WTC11 (cell line): ENCODE measurements at regions not wholly inside any gene's neighbourhood (a gene's known extent, or its start where the extent isn't known, plus 50 kb on each side); places are given as distances from the start of the nearest gene placed in this dataset.

Experiments
- ATAC-seq: fragments of 200-7000 bp; cut with Tn5 transposase; 2 replicates; pipeline ENCODE4 v1.10.0; 2021; ENCODE audit warnings: mild to moderate bottlenecking, moderate library complexity
- CTCF ChIA-PET: fragments of 300-600 bp; sonication (Branson Sonifier 250); formaldehyde crosslinking; loops from one replicate; lab custom pipeline; 2021; ENCODE audit warnings: antibody characterized with exemption; lab: Charles Lee
- POLR2A ChIA-PET: fragments of 350-600 bp; sonication (Branson Sonifier 250); formaldehyde crosslinking; loops from one replicate; lab custom pipeline; 2021; ENCODE audit warnings: antibody characterized with exemption; lab: Charles Lee
- DNase-seq: peaks from one replicate; pipeline ENCODE4 v3.0.0; 2021; ENCODE audit warnings: low spot score
- H3K27ac Mint-ChIP-seq: 2 replicates; pipeline ENCODE4 v1.8.0; 2021; ENCODE audit warnings: mixed read lengths
- H3K27me3 Mint-ChIP-seq: 2 replicates; pipeline ENCODE4 v1.8.0; 2021; ENCODE audit warnings: low read depth, mild to moderate bottlenecking, moderate library complexity, mixed read lengths
- H3K36me3 Mint-ChIP-seq: 2 replicates; pipeline ENCODE4 v1.8.0; 2021; ENCODE audit warnings: mixed read lengths
- H3K4me1 Mint-ChIP-seq: 2 replicates; pipeline ENCODE4 v1.8.0; 2022; ENCODE audit warnings: mixed read lengths
- H3K4me3 Mint-ChIP-seq: 2 replicates; pipeline ENCODE4 v1.8.0; 2021; ENCODE audit warnings: mild to moderate bottlenecking, moderate library complexity, mixed read lengths
- H3K9me3 Mint-ChIP-seq: 2 replicates; pipeline ENCODE4 v1.8.0; 2021; ENCODE audit warnings: mixed read lengths
- AFF4 ChIP-seq: sonication (generic); formaldehyde crosslinking; IDR thresholded peaks from 2 replicates; pipeline ENCODE4 v1.8.1; 2023; ENCODE audit warnings: mild to moderate bottlenecking, missing genetic modification reagents, borderline replicate concordance
- ESRRA ChIP-seq: sonication (generic); formaldehyde crosslinking; IDR thresholded peaks from 2 replicates; pipeline ENCODE4 v1.8.1; 2022; ENCODE audit warnings: mild to moderate bottlenecking, missing genetic modification reagents, borderline replicate concordance
- FOXJ3 ChIP-seq: sonication (generic); formaldehyde crosslinking; IDR thresholded peaks from 2 replicates; pipeline ENCODE4 v1.9.0; 2021; ENCODE audit warnings: missing genetic modification reagents, mild to moderate bottlenecking, borderline replicate concordance
- MXD4 ChIP-seq: fragments of 250-450 bp; sonication (Bioruptor Pico); IDR thresholded peaks from 2 replicates; pipeline ENCODE4 v1.8.0; 2021; ENCODE audit warnings: mild to moderate bottlenecking, moderate library complexity, borderline replicate concordance
- NR2C2 ChIP-seq: sonication (generic); formaldehyde crosslinking; IDR thresholded peaks from 2 replicates; pipeline ENCODE4 v1.8.0; 2022; ENCODE audit warnings: mild to moderate bottlenecking, missing genetic modification reagents
- RELA ChIP-seq: sonication (generic); formaldehyde crosslinking; IDR thresholded peaks from 2 replicates; pipeline ENCODE4 v1.8.1; 2022; ENCODE audit warnings: missing genetic modification reagents, mild to moderate bottlenecking, borderline replicate concordance
- STAT6 ChIP-seq: sonication (generic); formaldehyde crosslinking; conservative IDR thresholded peaks from 2 replicates; pipeline ENCODE4 v1.8.1; 2023; ENCODE audit warnings: mild to moderate bottlenecking, low read depth, missing genetic modification reagents, moderate library complexity
- TEAD4 ChIP-seq: sonication (generic); formaldehyde crosslinking; IDR thresholded peaks from 2 replicates; pipeline ENCODE4 v1.8.0; 2022; ENCODE audit warnings: mild to moderate bottlenecking, missing genetic modification reagents
- ZBTB21 ChIP-seq: sonication (generic); formaldehyde crosslinking; IDR thresholded peaks from 2 replicates; pipeline ENCODE4 v1.8.1; 2023; ENCODE audit warnings: mild to moderate bottlenecking, missing genetic modification reagents, borderline replicate concordance
- ZNF396 ChIP-seq: fragments of 250-450 bp; sonication (Bioruptor Pico); IDR thresholded peaks from 2 replicates; pipeline ENCODE4 v1.8.0; 2021; ENCODE audit warnings: mild to moderate bottlenecking, moderate library complexity, borderline replicate concordance
- ZNF671 ChIP-seq: fragments of 250-450 bp; sonication (Bioruptor Pico); IDR thresholded peaks from 2 replicates; pipeline ENCODE4 v1.8.0; 2021; ENCODE audit warnings: mild to moderate bottlenecking
- TF ChIP-seq, protein P1 (sequence below): fragments of 250-450 bp; sonication (Bioruptor Pico); conservative IDR thresholded peaks from 2 replicates; pipeline ENCODE4 v1.9.0; 2021; ENCODE audit warnings: mild to moderate bottlenecking
- TF ChIP-seq, protein P2 (sequence below): sonication (generic); formaldehyde crosslinking; IDR thresholded peaks from 2 replicates; pipeline ENCODE4 v1.8.1; 2022; ENCODE audit warnings: low read depth, mild to moderate bottlenecking, moderate library complexity, missing genetic modification reagents, borderline replicate concordance
- TF ChIP-seq, protein P3 (sequence below): fragments of 250-450 bp; sonication (Bioruptor Pico); IDR thresholded peaks from 2 replicates; pipeline ENCODE4 v1.9.0; 2021; ENCODE audit warnings: moderate library complexity, mild to moderate bottlenecking, inconsistent platforms, borderline replicate concordance
- TF ChIP-seq, protein P4 (sequence below): fragments of 250-450 bp; sonication (Bioruptor Pico); IDR thresholded peaks from 2 replicates; pipeline ENCODE4 v2.1.2; 2022; ENCODE audit warnings: mild to moderate bottlenecking, moderate library complexity

DNA sequence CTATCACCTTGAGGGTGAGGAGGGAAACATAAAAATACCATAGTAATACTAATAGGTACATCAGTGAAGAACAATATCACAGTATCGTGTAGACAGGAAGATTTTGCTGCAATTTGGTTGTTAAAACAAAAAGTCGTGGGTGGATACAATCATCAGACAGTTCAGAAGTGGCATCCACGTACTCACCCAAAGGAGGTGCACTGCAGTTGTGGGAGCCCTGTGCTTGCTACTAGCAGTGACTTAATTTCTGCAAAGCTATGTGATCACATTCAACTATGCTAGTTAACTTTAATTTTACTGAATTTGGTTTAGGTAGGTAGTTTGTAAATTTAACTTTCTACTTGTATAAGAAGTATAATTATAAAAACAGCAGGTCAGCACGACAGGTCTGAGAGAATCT lies 188.2 kb upstream of the SGK1 start:
- ChIA-PET CTCF (no interaction called here), POLR2A (no interaction called here)
- Mint-ChIP-seq H3K27me3 (no peaks in the 10 kb centered on the region), H3K4me3 (no peak overlapping the region), H3K9me3 (peaks cover 3% of the 10 kb centered on the region), H3K27ac (no peak overlapping the region), H3K36me3 (no peaks in the 10 kb centered on the region), H3K4me1 (peaks cover 5% of the 10 kb centered on the region)
- ATAC-seq: no peak
- TF ChIP-seq STAT6: no peak
- TF ChIP-seq ZNF396 (CRISPR knock-in tag): no peak
- TF ChIP-seq, protein P1, sequence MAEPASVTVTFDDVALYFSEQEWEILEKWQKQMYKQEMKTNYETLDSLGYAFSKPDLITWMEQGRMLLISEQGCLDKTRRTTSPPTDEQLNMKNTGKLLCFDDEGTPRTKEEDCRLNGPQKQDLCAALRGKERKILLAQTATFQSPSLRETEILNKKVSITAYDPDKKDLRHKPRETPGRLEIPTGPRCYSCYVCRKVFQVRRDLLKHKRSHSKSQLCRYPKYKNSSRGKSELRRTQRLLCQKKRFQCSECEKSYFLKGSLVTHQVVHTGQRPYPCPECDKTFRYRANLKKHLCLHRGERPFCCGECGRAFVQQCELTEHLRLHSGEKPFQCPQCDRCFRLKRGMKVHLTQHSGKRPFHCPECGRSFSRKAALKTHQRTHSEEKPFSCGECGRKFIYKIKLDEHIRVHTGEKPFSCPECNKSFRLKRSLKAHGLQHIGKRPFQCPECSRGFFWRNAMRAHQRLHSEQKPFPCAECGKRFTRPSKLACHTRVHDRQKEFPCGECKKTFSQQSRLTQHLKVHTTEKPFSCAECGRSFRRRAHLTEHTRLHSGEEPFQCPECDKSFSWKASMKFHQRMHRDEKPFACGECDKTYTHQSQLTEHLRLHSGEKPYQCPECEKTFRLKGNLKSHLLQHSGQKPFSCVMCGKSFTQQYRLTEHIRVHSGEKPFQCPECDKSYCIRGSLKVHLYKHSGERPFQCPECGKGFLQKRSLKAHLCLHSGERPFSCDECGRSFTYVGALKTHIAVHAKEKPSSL (CRISPR knock-in tag): no peak
- no peak for TF ChIP-seq TEAD4 (CRISPR knock-in tag)
- TF ChIP-seq, protein P2, sequence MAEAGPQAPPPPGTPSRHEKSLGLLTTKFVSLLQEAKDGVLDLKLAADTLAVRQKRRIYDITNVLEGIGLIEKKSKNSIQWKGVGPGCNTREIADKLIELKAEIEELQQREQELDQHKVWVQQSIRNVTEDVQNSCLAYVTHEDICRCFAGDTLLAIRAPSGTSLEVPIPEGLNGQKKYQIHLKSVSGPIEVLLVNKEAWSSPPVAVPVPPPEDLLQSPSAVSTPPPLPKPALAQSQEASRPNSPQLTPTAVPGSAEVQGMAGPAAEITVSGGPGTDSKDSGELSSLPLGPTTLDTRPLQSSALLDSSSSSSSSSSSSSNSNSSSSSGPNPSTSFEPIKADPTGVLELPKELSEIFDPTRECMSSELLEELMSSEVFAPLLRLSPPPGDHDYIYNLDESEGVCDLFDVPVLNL (CRISPR knock-in tag): no peak
- no peak for TF ChIP-seq AFF4
- DNase-seq: no peak

GRCh38 chr6:134503585-134504281 lies 185.8 kb upstream of the SGK1 start:
- DNase-seq (no peak), ATAC-seq (no peak)
- ChIA-PET CTCF (no interaction called here), POLR2A (no interaction called here)
- H3K9me3 Mint-ChIP-seq: peaks cover 3% of the 10 kb centered on the region; the same call in 1 of the 2 replicates
- H3K4me1 Mint-ChIP-seq: peaks cover 5% of the 10 kb centered on the region
- no peak overlapping the region for H3K4me3 Mint-ChIP-seq
- H3K36me3 Mint-ChIP-seq: no peaks in the 10 kb centered on the region
- no peaks in the 10 kb centered on the region for H3K27me3 Mint-ChIP-seq
- H3K27ac Mint-ChIP-seq: no peak overlapping the region
- TF ChIP-seq FOXJ3: no peak
- TF ChIP-seq, protein P3, sequence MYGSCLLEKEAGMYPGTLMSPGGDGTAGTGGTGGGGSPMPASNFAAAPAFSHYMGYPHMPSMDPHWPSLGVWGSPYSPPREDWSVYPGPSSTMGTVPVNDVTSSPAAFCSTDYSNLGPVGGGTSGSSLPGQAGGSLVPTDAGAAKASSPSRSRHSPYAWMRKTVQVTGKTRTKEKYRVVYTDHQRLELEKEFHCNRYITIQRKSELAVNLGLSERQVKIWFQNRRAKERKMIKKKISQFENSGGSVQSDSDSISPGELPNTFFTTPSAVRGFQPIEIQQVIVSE (CRISPR knock-in tag): no peak
- TF ChIP-seq AFF4: no peak
- no peak for TF ChIP-seq RELA (CRISPR knock-in tag)
- TF ChIP-seq ZBTB21 (CRISPR knock-in tag): no peak
- TF ChIP-seq, protein P2 (CRISPR knock-in tag): no peak
- no peak for TF ChIP-seq NR2C2
- no peak for TF ChIP-seq ZNF671 (CRISPR knock-in tag)
- no peak for TF ChIP-seq ESRRA (CRISPR knock-in tag)
- TF ChIP-seq, protein P4, sequence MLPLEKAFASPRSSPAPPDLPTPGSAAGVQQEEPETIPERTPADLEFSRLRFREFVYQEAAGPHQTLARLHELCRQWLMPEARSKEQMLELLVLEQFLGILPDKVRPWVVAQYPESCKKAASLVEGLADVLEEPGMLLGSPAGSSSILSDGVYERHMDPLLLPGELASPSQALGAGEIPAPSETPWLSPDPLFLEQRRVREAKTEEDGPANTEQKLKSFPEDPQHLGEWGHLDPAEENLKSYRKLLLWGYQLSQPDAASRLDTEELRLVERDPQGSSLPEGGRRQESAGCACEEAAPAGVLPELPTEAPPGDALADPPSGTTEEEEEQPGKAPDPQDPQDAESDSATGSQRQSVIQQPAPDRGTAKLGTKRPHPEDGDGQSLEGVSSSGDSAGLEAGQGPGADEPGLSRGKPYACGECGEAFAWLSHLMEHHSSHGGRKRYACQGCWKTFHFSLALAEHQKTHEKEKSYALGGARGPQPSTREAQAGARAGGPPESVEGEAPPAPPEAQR (CRISPR knock-in tag): no peak
- TF ChIP-seq MXD4: no peak
